HG03175 (cell line): ENCODE measurements at regions not wholly inside any gene's neighbourhood (a gene's known extent, or its start where the extent isn't known, plus 50 kb on each side); places are given as distances from the start of the nearest gene placed in this dataset.
A peak's percentile ranks its signal among the peaks of the same experiment; 100 is the strongest.
"Not testable (repeated sequence)": the region's sequence is repeated elsewhere in the genome, so short reads cannot be mapped to it uniquely, and the experiment has no call there.

ENCODE experiments used
- ATAC-seq: cut with Tn5 transposase; IDR thresholded peaks from one replicate; pipeline ENCODE4 v1.9.1; 2021; ENCODE audit warnings: mild to moderate bottlenecking, moderate library complexity; ENCODE audit not compliant: unreplicated experiment

GRCh38 chr9:73337182-73337581, 185.5 kb downstream of the ANXA1 start:
- ATAC-seq: not testable (repeated sequence)

GRCh38 chr9:73344060-73344459, 192.4 kb downstream of the ANXA1 start:
- ATAC-seq: no peak

GRCh38 chr9:73347123-73347522, 195.5 kb downstream of the ANXA1 start:
- ATAC-seq: no peak

GRCh38 chr9:73347720-73348119, 196.1 kb downstream of the ANXA1 start:
- no peak for ATAC-seq

- no peak for ATAC-seq
These were observed 196.8 kb downstream of the ANXA1 start for GRCh38 chr9:73348471-73348870.

- no peak for ATAC-seq
These were observed 197.8 kb downstream of the ANXA1 start for GRCh38 chr9:73349476-73349875.

GRCh38 chr9:73357607-73358006, 205.9 kb downstream of the ANXA1 start:
- no peak for ATAC-seq

- no peak for ATAC-seq
These were observed 218.4 kb downstream of the ANXA1 start for GRCh38 chr9:73370053-73370452.

- no peak for ATAC-seq
These were observed 220.1 kb downstream of the ANXA1 start for GRCh38 chr9:73371801-73372200.

GRCh38 chr9:73380411-73380810, 228.7 kb downstream of the ANXA1 start:
- ATAC-seq: no peak

- no peak for ATAC-seq
These were observed 250.7 kb downstream of the ANXA1 start for GRCh38 chr9:73402081-73403028.

- ATAC-seq: no peak
These were observed 259.8 kb downstream of the ANXA1 start for GRCh38 chr9:73411494-73411893.

- ATAC-seq: no peak
These were observed 261.2 kb downstream of the ANXA1 start for GRCh38 chr9:73412874-73413273.

GRCh38 chr9:73423891-73424290, 272.2 kb downstream of the ANXA1 start:
- ATAC-seq: no peak

GRCh38 chr9:73426269-73426668, 274.6 kb downstream of the ANXA1 start:
- ATAC-seq: no peak

GRCh38 chr9:73434826-73435225, 283.2 kb downstream of the ANXA1 start:
- no peak for ATAC-seq

- peak; percentile 87 for ATAC-seq
These were observed 286.1 kb downstream of the ANXA1 start for GRCh38 chr9:73437758-73438157.

- not testable (repeated sequence) for ATAC-seq
These were observed 288.2 kb downstream of the ANXA1 start for GRCh38 chr9:73439839-73440238.

GRCh38 chr9:73441223-73441622, 289.6 kb downstream of the ANXA1 start:
- no peak for ATAC-seq

GRCh38 chr9:73441890-73442818, 290.5 kb downstream of the ANXA1 start:
- ATAC-seq: no peak

GRCh38 chr9:73444821-73445220, 293.2 kb downstream of the ANXA1 start:
- no peak for ATAC-seq

- not testable (repeated sequence) for ATAC-seq
These were observed 293.7 kb downstream of the ANXA1 start for GRCh38 chr9:73445384-73445783.
